K562 (cell line): ENCODE measurements at regions not wholly inside any gene's neighbourhood (a gene's known extent, or its start where the extent isn't known, plus 50 kb on each side); places are given as distances from the start of the nearest gene placed in this dataset.

Experiments
- ATAC-seq: fragments of 200-7000 bp; cut with Tn5 transposase; 3 replicates; pipeline ENCODE4 v1.9.1; 2020; ENCODE audit warnings: moderate library complexity
- BruUV-seq: library from RNA; stranded (reverse); fragments of 400-500 nt; replicated peaks from 2 replicates; lab custom pipeline; 2021; lab: Mats Ljungman, UMichigan
- CTCF ChIA-PET: fragments of 300-600 bp; formaldehyde crosslinking; extraction: SDS; loops from one replicate; lab custom pipeline; 2021; ENCODE audit warnings: low intra/inter-chr PET ratio; lab: Yijun Ruan, JAX
- POLR2A ChIA-PET: fragments of 300-600, 350-650 bp; sonication (Branson Sonifier 250); formaldehyde crosslinking; extraction: SDS; loops from one replicate; lab custom pipeline; 2021; ENCODE audit warnings: antibody characterized with exemption, inconsistent platforms; lab: Yijun Ruan, JAX
- DNase-seq, 4 experiments: peaks; one replicate each; pipeline versions ENCODE4 v3.0.0 to v3.0.0-alpha.2; 2011 to 2018; ENCODE audit warnings: low spot score in 3 of 4, mixed read lengths in 3 of 4; ENCODE audit errors: extremely low read depth in 1 of 4
- FAIRE-seq: peaks from 2 replicates; lab custom pipeline; 2011; peaks lifted over from hg19 to GRCh38; lab: Jason Lieb, UNC
- H2AFZ ChIP-seq: 2 replicates; pipeline ENCODE4 v1.6.0; 2011; ENCODE audit warnings: low read depth, low read length, control low read depth, inconsistent platforms
- H3K27ac ChIP-seq: fragments of 200-600 bp; 3 replicates; pipeline ENCODE4 v1.8.0; 2011; ENCODE audit warnings: low read depth, mild to moderate bottlenecking, control low read depth, inconsistent platforms, low read length, moderate library complexity, mixed read lengths; ENCODE audit errors: extremely low read depth
- H3K27me3 ChIP-seq, 2 experiments: fragments of 300-600 bp in 1 of 2; 2 replicates in 1 of 2; 3 replicates in 1 of 2; pipeline versions ENCODE4 v1.6.0 to v1.8.0; 2011; ENCODE audit warnings: inconsistent platforms in 2 of 2, low read length in 2 of 2, mild to moderate bottlenecking in 1 of 2, mixed read lengths in 1 of 2, moderate library complexity in 1 of 2; ENCODE audit not compliant: control insufficient read depth in 2 of 2, insufficient read depth in 2 of 2
- H3K36me3 ChIP-seq: fragments of 300-600 bp; 3 replicates; pipeline ENCODE4 v1.8.0; 2011; ENCODE audit warnings: mild to moderate bottlenecking, low read length, inconsistent platforms; ENCODE audit not compliant: control insufficient read depth, insufficient read depth
- H3K4me1 ChIP-seq, 2 experiments: fragments of 200-600 bp in 1 of 2; replicated peaks in 1 of 2; 2 replicates in 1 of 2; 3 replicates in 1 of 2; pipeline versions ENCODE4 v1.5.1 to v1.8.0; 2011; ENCODE audit warnings: inconsistent platforms in 2 of 2, low read length in 2 of 2, mild to moderate bottlenecking in 1 of 2, mixed read lengths in 1 of 2, moderate library complexity in 1 of 2; ENCODE audit not compliant: control insufficient read depth in 2 of 2, insufficient read depth in 2 of 2
- H3K4me2 ChIP-seq: 2 replicates; pipeline ENCODE4 v1.6.1; 2011; ENCODE audit warnings: low read length, control low read depth, inconsistent platforms, mixed read lengths; ENCODE audit not compliant: insufficient read depth
- H3K4me3 ChIP-seq: fragments of 200-600 bp; sonication (generic), shearing (Covaris generic); 2 replicates; pipeline ENCODE4 v1.5.1; 2016; ENCODE audit warnings: control low read depth, inconsistent platforms
- H3K79me2 ChIP-seq: fragments of 200-600 bp; 3 replicates; pipeline ENCODE4 v1.8.0; 2011; ENCODE audit warnings: low read length, inconsistent platforms; ENCODE audit not compliant: control insufficient read depth, insufficient read depth
- H3K9ac ChIP-seq, 2 experiments: 2 replicates each; pipeline versions ENCODE4 v1.6.0 to v1.6.1; 2011; ENCODE audit warnings: low read depth in 2 of 2, low read length in 2 of 2, control low read depth in 1 of 2, inconsistent platforms in 1 of 2, mild to moderate bottlenecking in 1 of 2, mixed read lengths in 1 of 2; ENCODE audit not compliant: insufficient read depth in 1 of 2
- H3K9me1 ChIP-seq: one replicate; pipeline ENCODE4 v1.6.0; 2011; ENCODE audit warnings: inconsistent platforms, mild to moderate bottlenecking, low read length, moderate library complexity; ENCODE audit not compliant: control insufficient read depth, insufficient read depth
- H3K9me3 ChIP-seq: replicated peaks from 2 replicates; pipeline ENCODE4 v1.5.1; 2011; ENCODE audit warnings: low read depth, low read length, inconsistent platforms; ENCODE audit not compliant: control insufficient read depth, insufficient read depth
- H4K20me1 ChIP-seq: replicated peaks from 2 replicates; pipeline ENCODE4 v1.6.1; 2011; ENCODE audit warnings: low read length, inconsistent platforms, mixed read lengths; ENCODE audit not compliant: control insufficient read depth, insufficient read depth
- ARID3B ChIP-seq: fragments of 250-450 bp; sonication (Bioruptor Pico); IDR thresholded peaks from 2 replicates; pipeline ENCODE4 v1.4.0; 2020; ENCODE audit warnings: borderline replicate concordance
- CTCF ChIP-seq, 3 experiments: IDR thresholded peaks in 2 of 3; conservative IDR thresholded peaks in 1 of 3; 2 replicates each; pipeline ENCODE4 v1.5.1; 2011 to 2012; ENCODE audit warnings: low read length in 3 of 3, mild to moderate bottlenecking in 3 of 3, control low read depth in 2 of 3, improper control_type of control experiment in 1 of 3, inconsistent platforms in 1 of 3, low read depth in 1 of 3, mixed read lengths in 1 of 3, moderate library complexity in 1 of 3; ENCODE audit not compliant: insufficient read depth in 2 of 3
- HINFP ChIP-seq: fragments of 450-650 bp; conservative IDR thresholded peaks from 2 replicates; pipeline ENCODE4 v1.6.1; 2016; ENCODE audit warnings: missing genetic modification characterization, low read depth, mild to moderate bottlenecking, control low read depth, missing compliant biosample characterization
- RERE ChIP-seq: sonication (generic); formaldehyde crosslinking; IDR thresholded peaks from 2 replicates; pipeline ENCODE4 v1.8.0; 2023; ENCODE audit warnings: missing genetic modification reagents, mild to moderate bottlenecking, borderline replicate concordance
- ZBED1 ChIP-seq: IDR thresholded peaks from 2 replicates; pipeline ENCODE4 v1.6.1; 2014
- WGBS: fragments of 100-300 bp; shearing (Covaris generic); methylation state at CpG from one replicate; pipeline ENCODE4 v1.1.6; 2016; ENCODE audit warnings: low coverage, mixed read lengths; ENCODE audit not compliant: insufficient coverage; ENCODE audit errors: missing lambda C conversion rate; 5-methylcytosine and 5-hydroxymethylcytosine counted together
- in situ Hi-C: fragments of 300-500 bp; cut with MboI; formaldehyde crosslinking; loops from 4 replicates; pipeline ENCODE4 v1.15.0; 2018; ENCODE audit warnings: inconsistent platforms, mixed read lengths
- intact Hi-C: fragments of 100-400 bp; cut with micrococcal nuclease; formaldehyde crosslinking; loops from 2 replicates; pipeline ENCODE4 v1.14.2; 2022

GRCh38 chr12:30515351-30515750 lies 180.3 kb downstream of the IPO8 start:
- no peak overlapping the region for H3K4me3 ChIP-seq
- H3K4me1 ChIP-seq = no peaks in the 10 kb centered on the region
- no peak for DNase-seq
- in situ Hi-C loops = no loop called here
- H3K9ac ChIP-seq = no peak overlapping the region
- H3K9me1 ChIP-seq = no peaks in the 10 kb centered on the region
- no peaks in the 10 kb centered on the region for H3K27me3 ChIP-seq
- H3K9me3 ChIP-seq = no peaks in the 10 kb centered on the region
- WGBS = 32% methylated on average over 2 of the region's 2 CpGs
- no peaks in the 10 kb centered on the region for H3K79me2 ChIP-seq
- H2AFZ ChIP-seq = no peak overlapping the region
- intact Hi-C loops = loop anchor here (5.0 kb wide), 1 partner anchor 292 kb away; no protein-coding TSS in a partner anchor
- no peak overlapping the region for H3K27ac ChIP-seq
- no peak for ATAC-seq
- ChIA-PET POLR2A (no interaction called here), CTCF (no interaction called here)
- BruUV-seq = no TSS peak
- H3K4me2 ChIP-seq = no peak overlapping the region
- H3K36me3 ChIP-seq = no peaks in the 10 kb centered on the region
- H4K20me1 ChIP-seq = no peaks in the 10 kb centered on the region
- FAIRE-seq = no peak
- TF ChIP-seq HINFP (tag) (no peak), RERE (CRISPR knock-in tag) (no peak), ZBED1 (no peak), ARID3B (CRISPR knock-in tag) (no peak), CTCF (IDR thresholded peaks at IDR 0.05 in 2 of 3, conservative IDR thresholded peaks at IDR 0.05 in 1 of 3; ENCODE audit: insufficient read depth in 2 of 3, low read depth in 1 of 3, low read length in 3 of 3) (peak in 1 of 3 experiments; percentile 40; a peak in 1 of 6 replicates)
